HG02870 (cell line): ENCODE measurements at regions not wholly inside any gene's neighbourhood (a gene's known extent, or its start where the extent isn't known, plus 50 kb on each side); places are given as distances from the start of the nearest gene placed in this dataset.
"Not testable (repeated sequence)": the region's sequence is repeated elsewhere in the genome, so short reads cannot be mapped to it uniquely, and the experiment has no call there.

ENCODE experiments used
- ATAC-seq: cut with Tn5 transposase; IDR thresholded peaks from one replicate; pipeline ENCODE4 v1.9.1; 2021; ENCODE audit warnings: mild to moderate bottlenecking, moderate library complexity; ENCODE audit not compliant: unreplicated experiment

DNA sequence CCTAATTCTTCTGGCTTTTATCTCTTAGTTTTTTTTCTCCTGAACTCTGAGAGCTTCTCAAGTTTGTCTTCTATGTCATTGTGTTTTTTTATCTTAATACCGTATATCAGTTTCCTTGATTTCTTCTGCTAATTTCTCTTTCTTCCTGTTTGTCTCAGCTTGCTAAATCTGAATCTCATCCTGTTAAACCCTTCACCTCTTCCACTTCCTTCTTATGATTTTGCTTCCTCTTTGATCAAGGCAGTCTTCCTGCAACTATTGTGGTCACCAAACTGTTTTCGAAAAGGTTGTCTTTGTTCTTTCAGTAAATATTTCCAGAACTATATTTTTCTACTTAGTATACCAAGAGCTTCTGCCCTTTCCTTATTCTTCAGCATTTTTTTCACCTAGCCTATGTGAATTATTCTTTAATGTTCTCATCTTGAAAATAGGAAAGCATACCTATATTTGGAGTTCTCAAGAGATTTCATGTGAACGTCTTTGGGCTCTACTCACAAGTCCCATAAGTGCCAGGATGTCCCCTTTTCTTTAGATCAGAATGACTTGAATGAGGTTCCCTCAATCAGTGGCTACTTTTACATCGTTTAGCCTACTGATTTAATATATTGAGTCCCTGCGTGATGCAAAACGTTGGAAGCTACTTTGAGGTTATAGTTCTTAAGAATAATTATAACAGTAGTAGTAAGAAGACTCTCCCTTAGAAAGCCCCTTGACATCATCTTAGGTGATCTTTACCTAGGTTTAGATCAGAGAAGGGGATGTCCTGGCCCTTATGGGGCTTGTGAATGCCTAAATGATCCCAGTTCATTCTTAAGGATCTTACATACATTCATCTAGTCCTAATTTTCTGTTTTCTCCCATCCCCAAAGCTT, 415.4 kb upstream of the AUTS2 start:
- no peak for ATAC-seq

GRCh38 chr7:69184339-69184738, 413.9 kb upstream of the AUTS2 start:
- ATAC-seq: no peak

DNA sequence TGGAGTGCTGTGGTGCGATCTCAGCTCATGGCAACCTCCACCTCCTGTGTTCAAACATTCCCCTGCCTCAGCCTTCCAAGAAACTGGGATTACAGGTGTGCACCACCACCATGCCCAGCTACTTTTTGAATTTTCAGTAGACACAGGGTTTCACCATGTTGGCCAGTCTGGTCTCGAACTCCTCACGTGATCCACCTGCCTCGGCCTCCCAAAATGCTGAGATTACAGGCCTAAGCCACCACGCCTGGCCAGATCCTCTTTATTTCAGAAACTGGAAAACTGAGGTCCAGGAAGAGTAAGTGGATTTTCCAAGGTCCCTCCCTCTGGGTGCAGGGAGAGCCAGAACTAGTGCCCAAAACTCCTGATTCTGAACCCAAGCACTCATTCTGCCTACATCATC, 413.1 kb upstream of the AUTS2 start:
- no peak for ATAC-seq

DNA sequence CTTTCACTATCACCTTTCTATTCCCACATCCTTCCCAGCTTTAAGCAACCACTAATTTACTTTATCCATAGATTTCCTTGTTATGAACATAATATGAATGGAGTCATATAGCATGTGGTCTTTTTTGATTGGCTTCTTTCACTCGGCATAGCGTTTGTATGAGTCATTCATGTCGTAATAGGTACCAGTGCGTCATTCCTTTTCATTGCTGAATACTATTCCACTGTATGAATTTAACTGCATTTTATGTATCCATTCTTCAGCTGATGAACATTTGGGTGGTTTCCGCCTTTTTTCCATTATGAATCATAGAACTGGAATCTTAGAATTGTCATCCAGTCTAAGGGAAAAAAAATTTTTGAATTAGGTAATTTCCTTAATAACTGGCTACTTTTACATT, 411.3 kb upstream of the AUTS2 start:
- no peak for ATAC-seq

GRCh38 chr7:69187824-69188333, 410.4 kb upstream of the AUTS2 start:
- ATAC-seq: no peak

- no peak for ATAC-seq
These were observed 408.9 kb upstream of the AUTS2 start for GRCh38 chr7:69189406-69189805.

DNA sequence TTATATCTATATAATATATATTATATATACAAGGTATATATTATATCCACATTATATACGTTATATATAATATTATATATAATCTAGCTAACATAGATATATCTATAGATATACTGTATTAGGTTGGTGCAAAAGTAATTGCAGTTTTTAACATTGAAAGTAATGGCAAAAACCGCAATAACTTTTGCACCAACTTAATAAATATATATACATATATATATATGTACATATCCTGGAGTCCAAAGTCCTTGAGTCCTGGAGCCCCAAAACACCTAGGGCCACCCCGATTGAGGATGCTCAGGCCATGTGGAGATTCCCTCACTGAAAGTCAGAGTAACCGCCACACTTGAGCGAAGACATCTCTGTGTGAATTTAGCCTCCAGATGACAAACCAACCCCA, 408.2 kb upstream of the AUTS2 start:
- ATAC-seq: no peak

GRCh38 chr7:69190763-69191162, 407.5 kb upstream of the AUTS2 start:
- ATAC-seq: no peak

GRCh38 chr7:69192134-69192533, 406.1 kb upstream of the AUTS2 start:
- no peak for ATAC-seq

DNA sequence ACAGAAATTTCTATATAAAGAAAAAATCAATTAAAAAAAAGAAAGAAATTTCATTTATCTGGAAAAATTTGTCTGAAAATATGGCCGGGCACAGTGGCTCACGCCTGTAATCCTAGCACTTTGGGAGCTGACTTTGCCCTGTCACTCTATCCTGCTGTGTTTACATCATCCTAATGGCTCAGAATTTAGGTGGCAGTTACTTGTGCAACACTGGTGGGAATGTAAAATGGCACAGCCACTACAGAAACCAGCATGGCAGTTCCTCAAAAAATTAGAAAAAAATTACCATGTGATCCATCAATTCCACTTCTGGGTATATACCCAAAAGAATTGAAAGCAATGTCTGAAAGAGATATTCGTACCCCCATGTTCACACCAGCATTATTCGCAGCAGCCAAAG, 405.2 kb upstream of the AUTS2 start:
- no peak for ATAC-seq

GRCh38 chr7:69196593-69196992, 401.7 kb upstream of the AUTS2 start:
- ATAC-seq: no peak

- no peak for ATAC-seq
These were observed 400.0 kb upstream of the AUTS2 start for GRCh38 chr7:69198250-69198649.

DNA sequence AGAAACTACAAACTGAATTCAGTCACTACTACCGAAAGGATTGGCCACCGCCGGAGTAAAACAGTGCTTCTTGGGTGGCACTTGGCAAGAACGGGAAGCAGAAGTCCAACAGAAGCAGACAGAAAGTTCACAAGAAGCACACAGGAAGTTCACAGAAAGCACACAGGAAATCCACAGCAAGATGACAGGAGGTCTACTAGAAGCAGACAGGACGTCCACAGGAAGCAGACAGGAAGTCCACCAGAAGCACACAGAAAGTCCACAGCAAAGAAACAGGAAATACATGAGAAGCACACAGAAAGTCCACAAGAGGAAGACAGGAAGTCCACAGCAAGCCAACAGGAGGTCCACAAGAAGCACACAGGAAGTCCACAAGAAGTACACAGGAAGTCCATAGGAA, 399.2 kb upstream of the AUTS2 start:
- no peak for ATAC-seq

DNA sequence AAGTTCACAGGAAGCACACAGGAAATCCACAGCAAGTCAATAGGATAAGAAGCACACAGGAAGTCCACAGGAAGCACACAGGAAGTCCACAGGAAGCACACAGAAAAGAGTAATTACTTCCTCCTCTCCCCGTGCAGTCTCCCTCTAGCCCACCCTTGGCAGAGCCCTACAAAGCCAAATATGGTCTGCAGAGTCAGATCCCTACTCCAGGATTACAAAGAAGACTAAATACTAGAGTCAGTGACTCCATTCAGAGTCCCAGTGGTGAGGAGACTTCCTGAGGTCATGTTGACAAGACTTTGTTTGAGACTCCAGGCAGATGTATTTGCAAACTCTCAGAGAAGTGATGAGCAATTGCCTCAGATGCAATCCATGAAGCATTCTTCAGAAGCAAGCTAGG, 398.6 kb upstream of the AUTS2 start:
- no peak for ATAC-seq

DNA sequence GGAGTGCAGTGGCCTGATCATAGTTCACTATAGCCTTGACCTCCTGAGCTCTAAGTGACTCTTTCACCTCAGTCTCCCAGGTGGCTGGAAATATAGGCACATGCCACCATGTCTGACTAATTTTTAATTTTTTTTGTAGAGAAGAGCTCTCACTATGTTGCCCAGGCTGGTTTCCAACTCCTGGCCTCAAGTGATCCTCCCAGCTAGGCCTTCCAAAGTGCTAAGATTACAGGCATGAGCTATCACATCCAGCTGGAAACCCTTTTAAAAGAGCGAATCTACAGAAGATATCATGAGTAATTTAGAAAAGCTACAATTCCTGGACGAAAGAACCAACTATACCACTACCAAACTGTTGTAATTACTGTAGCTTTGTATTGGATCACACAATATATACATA, 394.4 kb upstream of the AUTS2 start:
- ATAC-seq: no peak

DNA sequence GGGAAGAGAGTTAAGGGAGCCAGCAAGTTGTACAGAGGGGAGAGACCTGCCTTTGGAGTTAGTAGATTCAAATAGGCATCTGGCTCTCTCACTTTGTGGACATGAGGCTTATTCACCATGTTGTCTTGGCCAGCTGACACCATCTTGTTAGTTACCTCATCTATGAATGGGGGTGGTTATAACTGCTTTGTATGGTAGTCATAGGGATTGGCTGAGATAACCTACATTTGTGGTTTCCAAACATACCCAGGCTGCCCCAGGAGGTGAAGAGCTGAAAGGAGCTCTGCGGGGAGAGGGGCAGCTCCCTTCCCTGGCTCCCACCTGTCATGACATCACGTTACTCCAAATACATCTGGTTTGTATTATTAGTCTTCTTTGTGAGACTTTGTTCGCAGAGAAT, 393.3 kb upstream of the AUTS2 start:
- no peak for ATAC-seq

GRCh38 chr7:69205581-69205980, 392.7 kb upstream of the AUTS2 start:
- ATAC-seq: no peak

- no peak for ATAC-seq
These were observed 390.0 kb upstream of the AUTS2 start for GRCh38 chr7:69208276-69208675.

- ATAC-seq: no peak
These were observed 389.4 kb upstream of the AUTS2 start for GRCh38 chr7:69208848-69209247.

DNA sequence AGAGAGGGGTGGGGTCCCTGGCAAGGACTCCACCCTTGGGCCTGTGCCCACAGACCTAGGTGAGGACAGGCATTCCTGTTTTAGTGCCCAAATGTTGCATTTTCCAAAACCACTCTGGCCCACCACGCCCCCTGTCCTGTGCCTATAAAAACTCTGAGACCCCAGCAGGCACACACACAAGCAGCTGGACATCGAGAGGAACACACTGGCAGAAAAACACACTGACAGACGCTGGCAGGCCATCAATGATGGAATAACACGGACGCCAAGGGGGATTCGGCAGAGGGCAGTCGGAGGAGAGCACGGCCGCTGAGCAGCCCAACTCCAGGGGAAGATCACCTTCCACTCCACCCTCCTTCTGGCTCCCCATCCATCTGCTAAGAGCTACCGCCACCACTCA, 386.9 kb upstream of the AUTS2 start:
- no peak for ATAC-seq

- no peak for ATAC-seq
These were observed 386.5 kb upstream of the AUTS2 start for GRCh38 chr7:69211739-69212138.

- no peak for ATAC-seq
These were observed 384.4 kb upstream of the AUTS2 start for GRCh38 chr7:69213878-69214277.

GRCh38 chr7:69215516-69215915, 382.8 kb upstream of the AUTS2 start:
- not testable (repeated sequence) for ATAC-seq
